ENCODE measurements at regions not wholly inside any gene's neighbourhood (a gene's known extent, or its start where the extent isn't known, plus 50 kb on each side); places are given as distances from the start of the nearest gene placed in this dataset.
A peak's percentile ranks its signal among the peaks of the same experiment; 100 is the strongest.
"Not testable (repeated sequence)": the region's sequence is repeated elsewhere in the genome, so short reads cannot be mapped to it uniquely, and the experiment has no call there.

DNA sequence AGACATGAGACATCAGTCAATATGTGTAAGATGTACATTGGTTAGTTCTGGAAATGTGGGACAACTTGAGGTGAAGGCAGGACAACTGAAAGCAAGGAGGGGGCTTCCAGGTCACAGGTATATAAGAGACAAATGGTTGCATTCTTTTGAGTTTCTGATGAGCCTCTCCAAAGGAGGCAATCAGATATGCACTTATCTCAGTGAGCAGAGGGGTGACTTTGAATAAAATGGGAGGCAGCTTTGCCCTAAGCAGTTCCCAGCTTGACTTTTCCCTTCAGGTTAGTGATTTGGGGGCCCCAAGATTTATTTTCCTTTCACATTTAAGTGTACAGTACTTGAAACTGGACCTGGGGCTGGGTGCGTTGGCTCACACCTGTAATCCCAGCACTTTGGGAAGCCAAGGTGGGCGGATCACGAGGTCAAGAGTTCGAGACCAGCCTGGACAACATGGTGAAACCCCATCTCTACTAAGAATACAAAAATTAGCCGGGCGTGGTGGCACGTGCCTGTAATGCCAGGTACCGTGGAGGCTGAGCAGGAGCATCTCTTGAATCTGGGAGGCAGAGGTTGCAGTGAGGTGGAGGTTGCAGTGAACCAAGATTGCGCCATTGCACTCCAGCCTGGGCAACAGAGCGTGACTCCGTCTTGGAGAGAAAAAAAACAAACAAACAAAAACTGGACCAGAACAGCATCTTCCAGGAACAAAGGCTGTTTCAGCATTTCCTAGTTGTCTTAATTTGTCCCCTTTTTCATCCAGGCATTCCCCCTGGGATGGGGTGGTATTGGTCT, 130.9 kb upstream of the ZNF746 start:
- DNase-seq = not testable (repeated sequence)

DNA sequence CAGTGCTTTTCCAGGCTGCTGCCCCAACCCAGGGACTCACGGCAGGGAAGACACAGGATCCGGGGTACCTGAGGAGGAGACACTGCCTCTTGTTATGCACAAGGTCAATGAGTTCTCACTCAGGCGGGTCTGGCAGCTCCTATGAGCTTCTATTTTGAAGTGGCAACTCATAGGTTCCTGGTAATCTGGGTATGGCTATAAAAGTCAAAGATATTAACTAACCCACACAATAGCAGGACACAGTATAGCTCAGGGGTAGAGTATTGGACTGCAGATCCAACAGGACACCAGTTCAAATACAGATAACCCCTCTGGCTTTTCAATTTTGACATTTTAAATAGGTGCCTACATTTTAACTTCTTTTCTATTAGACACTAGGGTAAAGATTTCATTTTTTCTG, 130.3 kb upstream of the ZNF746 start:
- DNase-seq = no peak

DNA sequence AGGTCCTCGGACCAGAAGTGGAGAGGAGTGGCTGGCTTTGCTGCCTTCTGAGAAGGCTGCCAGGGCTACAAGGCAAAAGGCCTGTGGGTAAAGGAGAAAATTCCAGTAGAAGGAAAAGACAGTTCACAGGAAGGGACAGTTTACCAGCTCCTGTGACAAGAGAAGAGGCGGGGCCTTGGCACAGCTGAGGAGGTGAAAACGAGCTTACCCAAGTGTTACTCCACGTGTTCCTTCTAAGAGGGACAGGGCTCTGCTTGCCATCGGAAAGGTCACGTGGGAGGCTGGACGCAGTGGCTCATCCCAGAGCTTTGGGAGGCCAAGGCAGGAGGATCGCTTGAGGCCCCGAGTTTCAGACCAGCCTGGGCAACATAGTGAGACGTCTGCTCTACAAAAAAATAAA, 129.4 kb upstream of the ZNF746 start:
- DNase-seq = no peak

DNA sequence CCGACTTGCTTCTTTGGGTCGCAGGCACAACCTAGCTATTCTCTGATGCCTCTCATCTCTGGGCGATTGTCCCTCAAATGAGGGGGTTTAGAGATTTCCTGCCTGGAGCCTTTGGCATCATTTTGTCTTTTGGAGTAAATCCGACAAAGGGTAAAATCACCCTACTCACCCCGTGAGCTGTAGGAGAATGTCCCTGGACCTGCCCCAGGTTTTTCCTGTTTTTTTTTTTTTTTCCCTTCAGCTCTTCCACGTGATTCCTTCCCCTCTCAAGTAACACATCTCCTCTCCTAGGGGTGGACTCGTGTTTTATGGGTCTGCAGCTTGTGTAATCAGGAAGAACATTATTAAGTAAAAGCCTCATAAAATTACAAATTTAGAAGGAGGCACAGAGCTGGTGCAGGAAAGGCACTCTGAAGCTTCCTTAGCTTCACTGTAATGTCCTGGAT, 128.4 kb upstream of the ZNF746 start:
- no peak for DNase-seq

DNA sequence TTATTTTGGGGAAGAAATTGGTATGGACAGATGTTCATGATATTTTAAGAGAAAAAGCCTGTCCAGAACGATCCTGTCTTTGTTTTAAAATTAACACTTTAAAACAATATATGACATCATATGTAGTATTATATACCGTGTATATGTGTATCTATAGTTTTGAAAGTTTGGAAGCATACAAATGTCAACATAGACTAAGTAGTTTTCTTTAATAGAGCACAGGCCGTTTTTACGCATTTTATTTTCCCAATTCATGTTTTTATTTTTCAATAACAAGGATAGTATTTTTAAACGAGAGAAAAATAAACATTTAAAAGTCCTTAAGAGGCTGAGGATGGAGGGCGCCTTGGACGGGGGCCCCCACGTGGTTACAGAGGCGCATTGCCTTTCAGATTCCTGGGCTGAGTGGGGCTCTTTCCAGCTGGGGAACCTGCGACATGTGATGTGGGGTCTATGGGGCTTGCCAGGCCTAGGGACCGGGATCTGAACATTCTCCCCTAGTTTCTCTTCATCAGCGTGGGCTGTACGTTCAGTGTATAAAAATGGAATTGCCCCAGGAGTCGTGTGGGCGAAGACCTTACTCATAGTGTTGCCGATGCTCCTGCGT, 127.8 kb upstream of the ZNF746 start:
- DNase-seq = peak; percentile 40

DNA sequence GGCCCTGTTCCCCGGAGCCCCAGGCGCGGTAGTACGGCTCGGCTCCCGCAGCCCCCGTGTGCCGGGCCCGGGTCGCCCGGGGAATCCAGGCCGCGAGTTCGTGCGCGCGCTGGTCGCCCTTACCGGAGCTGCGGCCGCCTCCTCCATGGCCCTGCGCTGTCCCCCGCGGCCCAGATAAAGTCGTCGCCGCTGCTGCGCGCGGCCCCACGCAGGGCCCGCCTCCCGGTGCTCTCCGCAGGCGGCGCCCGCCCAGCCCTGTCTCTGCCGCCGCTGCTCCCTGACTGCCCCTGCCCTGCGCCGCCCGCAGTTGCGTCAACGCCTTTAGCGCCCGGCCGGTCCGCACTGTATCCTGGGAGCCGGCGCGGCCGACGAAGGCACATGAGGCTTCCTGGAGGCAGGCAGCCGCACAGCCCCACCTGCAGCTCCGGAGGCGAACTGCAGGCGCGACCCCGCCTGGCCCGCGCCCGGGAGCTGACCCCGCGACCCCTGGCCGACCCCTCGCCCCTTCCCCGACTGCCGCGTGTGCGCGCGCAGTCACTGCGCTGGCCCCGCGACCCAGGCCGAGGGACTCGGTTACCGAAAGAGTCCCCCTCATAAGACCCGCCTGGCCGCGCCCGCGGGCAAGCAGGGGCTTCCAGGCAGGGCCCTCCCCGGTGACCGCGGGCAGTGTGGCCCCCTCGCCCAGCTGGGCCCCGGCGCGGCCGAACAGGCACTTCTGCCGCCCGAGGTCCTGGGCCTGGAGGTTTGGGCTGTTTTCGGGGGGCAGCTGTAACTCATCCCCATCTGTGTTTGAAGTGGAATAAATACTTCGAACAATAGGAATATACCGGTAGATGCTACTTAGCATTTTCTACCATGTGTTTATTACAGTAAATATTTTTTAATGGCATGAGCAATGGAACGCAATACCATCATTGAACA, 127.1 kb upstream of the ZNF746 start:
- peak; percentile 93 for DNase-seq

DNA sequence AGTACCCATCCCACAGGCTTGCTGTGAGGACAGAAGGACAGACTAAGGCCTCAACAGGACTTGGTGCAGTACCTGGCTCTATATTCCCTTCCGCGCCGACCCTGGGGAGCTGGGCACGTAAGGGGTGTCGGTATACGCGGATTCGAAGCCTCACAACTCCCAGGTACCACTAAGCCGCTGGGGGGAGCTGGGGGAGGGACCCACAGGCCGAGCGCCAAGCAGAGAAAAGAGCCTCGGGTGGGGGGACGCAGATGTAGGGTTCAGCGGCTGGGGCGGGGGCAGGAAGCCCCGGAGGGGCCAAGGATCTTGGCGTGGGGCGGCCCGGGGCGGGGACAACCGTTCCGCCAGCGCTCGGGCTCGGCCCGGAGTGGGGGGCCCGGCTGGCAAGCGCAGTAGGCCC, 126.4 kb upstream of the ZNF746 start:
- peak; percentile 40 for DNase-seq

DNA sequence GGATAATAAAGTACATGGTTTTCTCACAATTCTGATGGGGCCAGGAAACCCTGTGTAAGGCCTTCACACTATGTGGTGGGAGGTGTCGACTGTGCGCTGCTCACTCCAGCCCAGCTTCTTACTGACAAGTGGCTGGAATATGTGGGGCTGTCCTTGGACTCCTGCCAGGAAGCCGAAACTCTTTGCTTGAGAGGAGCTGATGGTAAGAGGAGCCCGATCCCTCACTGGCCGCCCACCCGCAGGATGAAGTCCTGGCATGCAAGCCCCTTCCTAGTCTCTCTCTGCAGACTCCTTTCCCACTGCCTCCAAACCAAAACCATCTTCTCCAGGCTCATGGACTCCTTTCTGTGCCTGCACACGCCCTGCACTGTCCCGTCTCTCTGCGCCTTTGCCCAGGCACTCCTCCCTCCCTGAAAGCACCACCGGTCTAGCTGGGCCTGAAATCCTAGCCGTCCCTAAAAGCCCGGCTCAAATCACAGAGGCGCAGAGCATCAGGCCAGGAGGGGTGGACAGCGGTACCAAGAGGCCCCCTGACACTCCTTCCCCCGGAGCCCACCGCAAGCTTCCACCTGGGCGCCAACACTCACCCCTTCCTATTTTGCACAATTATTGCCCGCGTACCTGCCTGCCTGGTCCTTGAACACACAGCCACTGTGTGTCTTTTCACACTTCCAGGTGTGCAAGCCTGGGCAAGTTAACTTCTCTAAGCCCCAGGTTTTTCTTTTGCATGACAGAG, 125.8 kb upstream of the ZNF746 start:
- peak; percentile 7 for DNase-seq

DNA sequence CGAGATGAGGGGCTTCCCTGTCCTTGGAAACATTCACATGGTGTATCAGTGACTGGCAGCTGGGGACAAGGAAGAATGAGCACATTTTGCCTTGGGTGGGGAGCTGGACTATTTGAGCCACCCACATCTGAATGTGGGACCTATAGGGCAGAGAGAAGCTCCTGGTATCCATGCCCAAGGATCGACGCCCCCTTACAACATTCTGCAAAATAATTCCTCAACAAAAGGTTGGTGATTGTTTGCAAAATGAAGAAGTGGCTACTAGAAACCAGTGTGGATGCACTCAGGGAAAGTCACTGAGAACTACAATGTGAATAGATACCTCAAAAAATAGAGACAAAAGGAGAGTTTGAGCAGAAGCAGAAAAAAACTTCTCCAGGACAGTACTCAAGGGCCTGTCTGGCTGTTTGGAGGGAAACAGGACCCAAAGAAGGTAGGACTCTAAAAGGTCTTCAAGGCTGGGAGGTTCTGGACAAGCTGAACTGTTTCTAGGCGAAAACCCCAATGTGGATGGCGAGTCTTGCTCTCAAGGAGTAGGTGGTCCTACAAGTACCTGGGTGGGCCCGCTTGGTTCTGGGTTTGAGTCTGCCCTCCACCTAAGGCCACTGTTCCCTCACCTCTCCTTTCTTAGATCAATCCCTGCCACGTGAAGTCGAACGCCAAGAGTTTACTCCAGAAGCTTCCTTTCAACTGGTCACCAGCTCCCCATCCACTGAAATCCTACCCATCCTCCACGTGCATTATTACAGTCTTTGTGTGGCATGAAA, 125.0 kb upstream of the ZNF746 start:
- no peak for DNase-seq

DNA sequence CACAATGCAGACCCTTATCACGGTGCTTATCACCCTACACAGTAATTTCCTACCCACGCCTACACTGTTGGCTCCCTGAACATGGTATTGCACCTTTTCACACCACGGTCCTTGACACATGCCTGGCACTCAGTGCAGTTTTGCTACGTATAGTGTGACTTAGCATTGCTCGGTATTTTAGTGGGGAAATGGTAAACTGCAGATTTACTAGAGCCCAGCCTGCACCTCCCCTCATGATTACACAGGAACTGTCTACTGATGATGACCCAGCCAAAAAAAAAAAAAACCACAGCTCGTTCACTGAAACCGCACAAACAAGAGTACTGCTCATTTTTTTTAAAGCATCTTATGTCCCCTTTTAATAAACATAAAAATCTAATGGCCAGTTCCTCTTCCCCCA, 124.2 kb upstream of the ZNF746 start:
- no peak for DNase-seq

DNA sequence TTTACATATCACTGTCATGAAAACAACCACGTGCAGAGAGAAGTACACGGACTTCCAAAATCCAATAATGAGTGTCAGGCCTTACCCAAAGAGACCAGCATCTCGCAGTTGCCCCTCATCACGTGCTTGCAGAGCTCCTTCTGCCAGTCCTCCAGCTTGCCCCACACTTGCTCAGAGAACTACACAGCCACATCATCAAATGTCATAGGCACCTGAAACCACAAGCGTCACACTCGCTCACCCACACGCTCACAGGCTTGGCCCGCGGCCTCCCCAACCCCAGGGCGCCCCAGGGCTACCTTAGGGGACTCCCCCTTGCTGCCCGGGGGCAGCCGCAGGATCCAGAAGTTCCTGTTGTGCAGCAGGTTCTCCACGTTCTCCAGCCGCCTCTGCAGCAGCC, 123.4 kb upstream of the ZNF746 start:
- no peak for DNase-seq

DNA sequence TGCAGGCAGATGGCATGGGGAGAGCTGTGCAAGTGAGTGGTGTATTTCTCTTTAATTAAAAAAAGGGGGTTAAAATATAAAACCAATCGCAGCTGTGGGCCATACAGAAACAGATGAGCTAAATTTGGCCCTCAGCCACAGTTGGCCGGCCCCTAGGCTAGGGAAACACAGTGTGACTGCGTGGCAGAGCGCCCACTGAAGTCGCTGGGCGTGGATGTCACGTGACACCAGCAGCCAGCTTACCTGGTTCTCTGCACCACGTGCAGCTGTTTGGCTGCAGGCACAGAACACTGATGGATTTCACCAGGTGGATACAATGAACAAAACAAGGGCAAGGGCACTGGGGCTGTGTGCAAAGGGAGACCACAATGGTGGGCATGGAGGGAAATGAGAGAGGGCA, 119.3 kb upstream of the ZNF746 start:
- DNase-seq = no peak

DNA sequence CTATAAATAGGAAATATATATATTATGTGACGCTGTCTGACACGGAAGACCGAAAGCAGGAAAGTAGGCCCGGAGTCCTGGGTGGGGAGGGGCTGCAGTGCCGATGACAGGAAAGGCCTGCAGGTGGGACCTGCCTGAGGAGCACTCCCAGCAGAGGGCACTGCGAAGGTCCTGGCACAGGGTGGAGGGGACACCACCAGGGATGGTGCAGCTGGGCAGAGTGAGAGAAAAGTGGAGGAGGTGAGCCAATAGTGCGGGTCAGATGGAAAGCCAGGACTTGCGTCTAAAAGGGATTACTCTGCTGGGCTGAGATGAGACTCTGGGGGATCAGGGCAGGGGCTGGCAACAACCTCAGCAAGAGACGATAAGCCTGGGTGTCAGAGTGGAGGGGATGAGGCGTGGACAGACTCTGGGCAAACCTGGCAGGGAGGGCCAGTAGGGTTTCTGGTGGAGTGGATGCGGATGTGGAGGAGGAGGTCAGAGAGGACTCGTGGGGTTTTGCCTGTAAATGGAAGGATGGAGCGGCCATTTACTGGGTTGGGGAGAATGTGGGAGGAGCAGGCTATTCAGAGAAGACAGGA, 118.2 kb upstream of the ZNF746 start:
- DNase-seq = no peak

DNA sequence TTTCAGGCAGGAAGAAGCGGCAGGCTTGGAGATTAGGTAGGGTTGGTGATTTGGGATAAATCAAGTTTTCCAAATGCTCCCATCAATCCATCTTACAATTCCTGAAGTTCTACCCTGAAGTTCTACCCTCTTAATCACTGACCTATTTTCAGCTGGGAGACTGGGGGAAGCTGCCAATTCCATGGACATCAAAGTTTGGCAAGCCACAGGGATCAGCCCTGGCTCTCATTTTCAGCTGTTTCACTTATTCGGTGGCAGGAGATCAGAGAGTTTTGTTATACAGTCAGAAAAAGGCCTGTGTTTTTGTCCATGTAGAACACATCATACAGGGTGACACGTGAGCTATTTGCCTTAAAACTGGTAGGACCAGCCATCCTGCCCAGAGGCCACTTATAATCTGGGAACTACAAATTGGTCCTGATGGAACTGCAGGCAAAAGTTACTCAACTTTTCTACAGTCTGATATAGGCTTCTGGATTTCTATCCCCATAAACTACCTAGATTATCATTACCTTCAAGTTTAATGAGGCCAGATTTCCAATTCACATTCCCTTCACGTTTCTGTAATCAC, 112.9 kb upstream of the ZNF746 start:
- DNase-seq = no peak

DNA sequence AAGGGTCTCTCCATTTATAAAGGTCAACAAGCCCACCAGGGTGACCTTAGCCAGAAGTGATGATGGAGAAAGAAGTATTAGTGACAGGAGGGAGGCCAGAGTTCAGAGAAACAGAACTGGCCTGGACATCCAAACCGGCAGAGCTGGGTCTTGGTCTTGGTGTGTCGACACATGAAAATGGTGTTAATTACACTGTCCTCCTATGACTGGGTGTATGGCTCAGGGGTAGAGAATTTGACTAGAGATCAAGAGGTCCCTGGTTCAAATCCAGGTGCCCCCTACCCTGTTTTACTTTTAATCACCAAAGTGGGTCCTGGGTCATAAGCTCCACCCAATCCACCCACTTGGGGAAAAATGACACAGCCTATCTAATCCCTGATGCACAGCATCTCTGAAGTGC, 110.6 kb upstream of the ZNF746 start:
- no peak for DNase-seq

DNA sequence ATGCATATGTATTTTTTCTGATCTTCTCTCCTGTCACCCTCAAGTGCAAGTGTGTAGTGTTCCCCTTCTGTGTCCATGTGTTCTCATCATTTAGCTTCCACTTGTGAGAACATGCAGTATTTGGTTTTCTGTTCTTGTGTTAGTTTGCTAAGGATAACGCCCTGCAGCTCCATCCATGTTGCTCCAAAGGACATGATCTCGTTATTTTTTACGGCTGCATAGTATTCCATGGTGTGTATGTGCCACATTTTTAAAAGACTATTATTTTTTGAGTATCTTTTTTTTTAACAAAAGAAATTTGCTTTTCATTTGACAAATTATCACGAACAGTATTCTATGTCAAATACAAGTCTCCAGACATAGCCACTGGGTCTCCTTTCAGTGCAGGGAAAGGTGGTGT, 110.1 kb upstream of the ZNF746 start:
- DNase-seq = no peak

DNA sequence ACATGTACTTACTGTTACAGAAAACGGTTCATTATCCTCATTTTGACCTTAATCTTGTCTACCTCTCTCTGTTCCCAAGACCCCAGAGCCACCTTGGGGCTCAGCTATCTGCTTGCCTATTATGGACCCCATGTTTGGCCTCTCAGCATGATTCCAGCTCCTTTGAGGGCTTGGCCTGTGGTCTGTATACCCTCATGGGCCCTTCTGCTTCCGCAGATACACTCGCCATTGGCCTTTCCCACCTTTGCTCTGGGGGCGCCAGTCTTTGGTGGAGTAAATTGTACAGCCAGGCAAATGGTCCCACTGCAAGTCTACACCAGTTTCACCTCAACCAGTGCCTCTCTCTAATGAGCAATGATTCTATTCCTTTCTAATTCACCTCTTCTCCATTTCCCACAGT, 109.2 kb upstream of the ZNF746 start:
- DNase-seq = no peak

DNA sequence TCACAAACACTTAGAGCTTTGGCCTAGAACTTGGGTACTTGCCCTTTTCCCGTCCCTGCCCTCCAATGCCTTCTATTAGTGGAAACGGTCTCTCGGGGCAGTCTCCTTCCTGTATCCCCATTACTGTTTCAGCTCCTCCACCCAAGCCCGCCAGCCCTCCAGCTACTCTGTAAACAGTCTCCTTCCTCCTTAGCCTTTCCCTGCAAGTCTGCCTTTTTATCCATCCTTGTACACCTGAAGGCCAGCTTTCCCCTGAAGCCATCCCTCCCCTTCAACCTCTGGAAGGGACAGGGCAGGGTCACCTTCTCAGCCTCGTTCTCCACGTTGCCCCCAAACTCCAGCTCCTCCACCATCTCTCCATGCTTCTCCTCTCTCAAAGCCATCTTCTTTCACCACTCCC, 108.1 kb upstream of the ZNF746 start:
- DNase-seq = no peak

DNA sequence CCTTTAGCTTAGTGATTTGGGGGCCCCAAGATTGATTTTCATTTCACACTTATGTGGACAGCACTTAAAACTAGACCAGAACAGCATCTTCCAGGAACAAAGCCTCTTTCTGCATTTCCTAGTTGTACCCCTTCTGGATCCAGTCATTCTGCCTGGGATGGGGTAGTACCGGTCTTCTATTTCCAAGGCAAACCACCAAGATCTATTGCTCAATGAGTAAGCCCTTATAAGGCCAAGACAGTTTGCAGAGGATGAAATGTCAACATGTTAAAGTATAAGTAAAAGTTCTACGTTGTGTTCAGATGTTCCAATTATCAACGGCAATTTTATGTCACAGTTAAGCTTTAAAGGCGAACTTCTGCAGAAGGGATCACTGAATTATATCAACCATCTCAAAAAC, 106.9 kb upstream of the ZNF746 start:
- no peak for DNase-seq

DNA sequence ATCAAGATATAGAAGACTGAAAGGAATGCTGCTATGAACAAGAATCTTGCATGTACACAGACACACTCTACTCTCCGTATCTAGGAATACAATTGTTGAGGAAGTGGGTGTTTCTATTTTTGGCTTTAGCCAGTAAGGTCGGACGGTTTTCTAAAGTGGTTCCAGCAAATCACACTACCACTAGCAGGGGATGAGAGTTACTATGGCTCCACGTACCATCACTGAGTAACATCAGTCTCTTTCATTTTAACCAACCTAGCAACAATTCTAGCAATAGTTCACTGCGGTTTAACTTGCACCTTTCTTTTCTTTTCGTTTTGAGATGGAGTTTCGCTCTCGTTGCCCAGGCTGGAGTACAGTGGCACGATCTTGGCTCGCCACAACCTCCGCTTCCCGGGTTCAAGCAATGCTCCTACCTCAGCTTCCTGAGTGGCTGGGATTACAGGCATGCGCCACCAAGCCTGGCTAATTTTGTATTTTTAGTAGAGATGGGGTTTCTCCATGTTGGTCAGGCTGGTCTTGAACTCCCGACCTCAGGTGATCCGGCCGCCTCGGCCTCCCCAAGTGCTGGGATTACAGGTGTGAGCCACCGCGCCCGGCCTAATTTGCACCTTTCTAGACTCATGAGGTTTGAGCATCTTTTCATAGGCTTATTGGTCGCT, 103.2 kb upstream of the ZNF746 start:
- not testable (repeated sequence) for DNase-seq

Data from NCI-H146 (cell line).